Ecto neural progenitor cell (in vitro differentiated cells): ENCODE measurements at regions not wholly inside any gene's neighbourhood (a gene's known extent, or its start where the extent isn't known, plus 50 kb on each side); places are given as distances from the start of the nearest gene placed in this dataset.

Experiments used
- DNase-seq: peaks from one replicate; pipeline ENCODE4 v3.0.0-alpha.2; 2018; ENCODE audit warnings: low spot score

- DNase-seq = no peak
Measured at GRCh38 chr17:77307479-77308198, 166.9 kb downstream of the SEC14L1 start.

- DNase-seq = no peak
Measured at GRCh38 chr17:77308861-77309726, 168.3 kb downstream of the SEC14L1 start.

GRCh38 chr17:77310336-77310735 is 169.6 kb downstream of the SEC14L1 start:
- DNase-seq = no peak

GRCh38 chr17:77311371-77311981 is 170.7 kb downstream of the SEC14L1 start:
- DNase-seq = no peak

GRCh38 chr17:77312061-77312701 is 171.4 kb downstream of the SEC14L1 start:
- no peak for DNase-seq

GRCh38 chr17:77312786-77313599 is 172.2 kb downstream of the SEC14L1 start:
- no peak for DNase-seq

GRCh38 chr17:77313831-77314230 is 173.1 kb downstream of the SEC14L1 start:
- DNase-seq = no peak

GRCh38 chr17:77314601-77315000 is 173.8 kb downstream of the SEC14L1 start:
- no peak for DNase-seq

GRCh38 chr17:77315010-77315409 is 174.2 kb downstream of the SEC14L1 start:
- DNase-seq = no peak

- no peak for DNase-seq
Measured at GRCh38 chr17:77315551-77316190, 174.9 kb downstream of the SEC14L1 start.

- DNase-seq = no peak
Measured at GRCh38 chr17:77316191-77316641, 175.4 kb downstream of the SEC14L1 start.

GRCh38 chr17:77316651-77317050 is 175.9 kb downstream of the SEC14L1 start:
- DNase-seq = no peak

- DNase-seq = no peak
Measured at GRCh38 chr17:77317091-77317750, 176.5 kb downstream of the SEC14L1 start.

- no peak for DNase-seq
Measured at GRCh38 chr17:77318021-77318420, 177.3 kb downstream of the SEC14L1 start.

GRCh38 chr17:77318491-77319210 is 177.9 kb downstream of the SEC14L1 start:
- no peak for DNase-seq

- no peak for DNase-seq
Measured at GRCh38 chr17:77319211-77320043, 178.7 kb downstream of the SEC14L1 start.

- no peak for DNase-seq
Measured at GRCh38 chr17:77320044-77320440, 179.3 kb downstream of the SEC14L1 start.

GRCh38 chr17:77320485-77321256 is 179.9 kb downstream of the SEC14L1 start:
- DNase-seq = no peak
